Ishikawa (cell line): ENCODE measurements at regions not wholly inside any gene's neighbourhood (a gene's known extent, or its start where the extent isn't known, plus 50 kb on each side); places are given as distances from the start of the nearest gene placed in this dataset.

Source experiments
- CEBPB ChIP-seq: IDR thresholded peaks from 2 replicates; pipeline ENCODE4 v1.6.1; 2012
- CREB1 ChIP-seq: IDR thresholded peaks from 2 replicates; pipeline ENCODE4 v1.6.1; 2012; ENCODE audit warnings: low read depth
- EGR1 ChIP-seq: IDR thresholded peaks from 2 replicates; pipeline ENCODE4 v1.6.1; 2012
- EP300 ChIP-seq: IDR thresholded peaks from 2 replicates; pipeline ENCODE4 v1.6.1; 2012; ENCODE audit warnings: borderline replicate concordance
- FOXM1 ChIP-seq: IDR thresholded peaks from 2 replicates; pipeline ENCODE4 v1.6.1; 2012; ENCODE audit warnings: low read depth, borderline replicate concordance
- MAX ChIP-seq: IDR thresholded peaks from 2 replicates; pipeline ENCODE4 v1.6.1; 2012
- NFIC ChIP-seq: IDR thresholded peaks from 2 replicates; pipeline ENCODE4 v1.6.1; 2012
- RAD21 ChIP-seq: IDR thresholded peaks from 2 replicates; pipeline ENCODE4 v1.6.1; 2012; ENCODE audit warnings: low read depth
- REST ChIP-seq: IDR thresholded peaks from 2 replicates; pipeline ENCODE4 v1.6.1; 2012; ENCODE audit warnings: low read depth, mild to moderate bottlenecking
- TAF1 ChIP-seq: IDR thresholded peaks from 2 replicates; pipeline ENCODE4 v1.6.1; 2012; ENCODE audit warnings: low read depth, mild to moderate bottlenecking
- TCF12 ChIP-seq: IDR thresholded peaks from 2 replicates; pipeline ENCODE4 v1.6.1; 2012; ENCODE audit warnings: low read depth
- TEAD4 ChIP-seq: IDR thresholded peaks from 2 replicates; pipeline ENCODE4 v1.6.1; 2012
- USF1 ChIP-seq: IDR thresholded peaks from 2 replicates; pipeline ENCODE4 v1.6.1; 2012
- YY1 ChIP-seq: IDR thresholded peaks from 2 replicates; pipeline ENCODE4 v1.6.1; 2012; ENCODE audit warnings: low read depth
- ZBTB7A ChIP-seq: IDR thresholded peaks from 2 replicates; pipeline ENCODE4 v1.6.1; 2012; ENCODE audit warnings: low read depth

GRCh38 chr11:98566978-98567377 is 453.8 kb upstream of the CNTN5 start:
- TF ChIP-seq REST (no peak), MAX (no peak), YY1 (no peak), ZBTB7A (no peak), RAD21 (no peak)

GRCh38 chr11:98568013-98568412 is 452.7 kb upstream of the CNTN5 start:
- TF ChIP-seq EP300 (no peak), REST (no peak), NFIC (no peak), TAF1 (no peak), FOXM1 (no peak), MAX (no peak), RAD21 (no peak), ZBTB7A (no peak), TCF12 (no peak)

- TF ChIP-seq TCF12 (no peak), EGR1 (no peak), ZBTB7A (no peak), YY1 (no peak), TAF1 (no peak), CEBPB (no peak), USF1 (no peak), CREB1 (no peak), REST (no peak), TEAD4 (no peak), RAD21 (no peak), NFIC (no peak), EP300 (no peak), MAX (no peak), FOXM1 (no peak)
These were observed 447.8 kb upstream of the CNTN5 start for GRCh38 chr11:98572941-98573340.

- TF ChIP-seq MAX (no peak), CREB1 (no peak), EP300 (no peak), ZBTB7A (no peak), YY1 (no peak), TAF1 (no peak), RAD21 (no peak), TEAD4 (no peak), USF1 (no peak), TCF12 (no peak), NFIC (no peak), REST (no peak), EGR1 (no peak), FOXM1 (no peak)
These were observed 432.9 kb upstream of the CNTN5 start for GRCh38 chr11:98587884-98588283.
